ENCODE measurements at regions not wholly inside any gene's neighbourhood (a gene's known extent, or its start where the extent isn't known, plus 50 kb on each side); places are given as distances from the start of the nearest gene placed in this dataset.

DNA sequence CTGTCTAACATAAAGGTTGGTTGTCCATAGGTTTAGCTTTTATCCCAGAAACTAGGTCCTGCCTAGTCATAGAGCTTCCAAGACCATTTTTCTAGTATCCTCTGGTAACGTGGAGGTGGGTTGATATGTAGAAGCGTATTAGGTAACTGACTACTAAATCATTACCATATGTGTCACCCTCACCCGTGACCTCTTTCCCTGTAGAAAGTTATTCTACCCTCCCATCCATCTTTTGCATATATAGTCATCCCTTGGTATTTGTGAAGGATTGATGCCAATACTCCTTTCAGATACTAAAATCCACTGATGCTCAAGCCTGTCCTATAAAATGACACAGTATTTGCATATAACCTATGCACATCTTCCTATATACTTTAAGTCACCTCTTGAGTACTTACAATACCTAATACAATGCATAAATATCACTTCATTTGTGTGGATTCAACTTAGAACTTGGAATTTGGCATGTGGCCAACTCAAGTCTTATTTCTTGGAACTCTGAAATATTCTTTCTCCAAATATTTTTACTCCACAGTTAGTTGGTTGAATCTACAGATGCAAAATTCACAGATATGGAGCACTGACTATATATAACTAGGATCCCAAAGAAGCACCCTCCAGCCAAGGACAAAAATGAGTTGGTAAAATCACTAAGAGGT lies 497.0 kb upstream of the TENM4 start:
- Histone ChIP-seq H3K79me2 (ENCODE audit: insufficient read depth, low read length) (no peaks in the 10 kb centered on the region), H3K27ac (ENCODE audit: extremely low read length, insufficient read depth, low read length) (no peak overlapping the region), H2AFZ (ENCODE audit: low read length) (no peak overlapping the region), H3K27me3 (ENCODE audit: control insufficient read depth in 1 of 2, insufficient read depth in 2 of 2, low read length in 2 of 2) (no peaks in the 10 kb centered on the region), H3K36me3 (replicated peaks in 1 of 2; ENCODE audit: control insufficient read depth in 1 of 2, insufficient read depth in 2 of 2, low read length in 2 of 2) (no peaks in the 10 kb centered on the region), H3K9me3 (ENCODE audit: low read length) (no peaks in the 10 kb centered on the region), H3K4me1 (ENCODE audit: insufficient read depth, low read length) (no peaks in the 10 kb centered on the region), H3K4me2 (ENCODE audit: low read depth, low read length) (no peak overlapping the region), H4K20me1 (ENCODE audit: insufficient read depth, low read length) (no peaks in the 10 kb centered on the region), H3K4me3 (replicated peaks in 1 of 3; ENCODE audit: insufficient read depth in 1 of 3, low read depth in 2 of 3, low read length in 3 of 3) (no peak overlapping the region), H3K9ac (ENCODE audit: insufficient read depth, low read depth, low read length) (no peak overlapping the region)
- in situ Hi-C loops (cut with HindIII; ENCODE audit: extremely low pct_ligation_motif_present, low pct_unique_long_range_greater_than_20kb) (no loop called here), intact Hi-C loops (cut with micrococcal nuclease; ENCODE audit: unreplicated experiment) (no loop called here)
- ChIA-PET CTCF (ENCODE audit: low intra/inter-chr PET ratio, low total read pairs) (no interaction called here), POLR2A (no interaction called here)
- DNase-seq (ENCODE audit: low spot score): no peak
- TF ChIP-seq ZNF354B (CRISPR knock-in tag; IDR thresholded peaks at IDR 0.05) (no peak), ZNF317 (CRISPR knock-in tag; IDR thresholded peaks at IDR 0.05) (no peak), ZNF605 (CRISPR knock-in tag; IDR thresholded peaks at IDR 0.05) (no peak)
- WGBS (ENCODE audit: low lambda C conversion rate): 8% methylated on average over 3 of the region's 3 CpGs
- BruUV-seq (replicated peaks): no TSS peak
- FAIRE-seq: no peak
- no peak for ATAC-seq

DNA sequence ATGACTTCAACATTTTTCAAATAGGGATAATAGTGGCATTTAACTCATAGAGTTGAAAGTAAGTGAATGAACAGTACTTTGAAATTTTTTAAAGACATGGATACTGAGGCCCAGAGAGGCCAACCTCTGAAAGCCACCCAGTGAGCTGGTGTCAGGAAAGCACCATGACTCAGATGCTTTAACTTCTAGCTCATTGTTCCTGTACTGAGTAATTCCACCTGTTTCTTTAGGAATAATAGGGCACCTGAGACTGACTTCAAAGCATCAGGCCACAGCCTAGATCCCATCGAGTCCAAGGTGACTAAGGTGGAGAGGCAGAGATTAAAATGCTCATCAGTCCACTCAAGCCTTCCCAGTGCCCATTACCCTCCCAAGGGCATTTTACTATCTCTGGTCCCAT lies 491.8 kb upstream of the TENM4 start:
- FAIRE-seq: no peak
- TF ChIP-seq NR2C2 (CRISPR knock-in tag; IDR thresholded peaks at IDR 0.05; ENCODE audit: borderline replicate concordance): no peak
- TF ChIP-seq, protein P1, sequence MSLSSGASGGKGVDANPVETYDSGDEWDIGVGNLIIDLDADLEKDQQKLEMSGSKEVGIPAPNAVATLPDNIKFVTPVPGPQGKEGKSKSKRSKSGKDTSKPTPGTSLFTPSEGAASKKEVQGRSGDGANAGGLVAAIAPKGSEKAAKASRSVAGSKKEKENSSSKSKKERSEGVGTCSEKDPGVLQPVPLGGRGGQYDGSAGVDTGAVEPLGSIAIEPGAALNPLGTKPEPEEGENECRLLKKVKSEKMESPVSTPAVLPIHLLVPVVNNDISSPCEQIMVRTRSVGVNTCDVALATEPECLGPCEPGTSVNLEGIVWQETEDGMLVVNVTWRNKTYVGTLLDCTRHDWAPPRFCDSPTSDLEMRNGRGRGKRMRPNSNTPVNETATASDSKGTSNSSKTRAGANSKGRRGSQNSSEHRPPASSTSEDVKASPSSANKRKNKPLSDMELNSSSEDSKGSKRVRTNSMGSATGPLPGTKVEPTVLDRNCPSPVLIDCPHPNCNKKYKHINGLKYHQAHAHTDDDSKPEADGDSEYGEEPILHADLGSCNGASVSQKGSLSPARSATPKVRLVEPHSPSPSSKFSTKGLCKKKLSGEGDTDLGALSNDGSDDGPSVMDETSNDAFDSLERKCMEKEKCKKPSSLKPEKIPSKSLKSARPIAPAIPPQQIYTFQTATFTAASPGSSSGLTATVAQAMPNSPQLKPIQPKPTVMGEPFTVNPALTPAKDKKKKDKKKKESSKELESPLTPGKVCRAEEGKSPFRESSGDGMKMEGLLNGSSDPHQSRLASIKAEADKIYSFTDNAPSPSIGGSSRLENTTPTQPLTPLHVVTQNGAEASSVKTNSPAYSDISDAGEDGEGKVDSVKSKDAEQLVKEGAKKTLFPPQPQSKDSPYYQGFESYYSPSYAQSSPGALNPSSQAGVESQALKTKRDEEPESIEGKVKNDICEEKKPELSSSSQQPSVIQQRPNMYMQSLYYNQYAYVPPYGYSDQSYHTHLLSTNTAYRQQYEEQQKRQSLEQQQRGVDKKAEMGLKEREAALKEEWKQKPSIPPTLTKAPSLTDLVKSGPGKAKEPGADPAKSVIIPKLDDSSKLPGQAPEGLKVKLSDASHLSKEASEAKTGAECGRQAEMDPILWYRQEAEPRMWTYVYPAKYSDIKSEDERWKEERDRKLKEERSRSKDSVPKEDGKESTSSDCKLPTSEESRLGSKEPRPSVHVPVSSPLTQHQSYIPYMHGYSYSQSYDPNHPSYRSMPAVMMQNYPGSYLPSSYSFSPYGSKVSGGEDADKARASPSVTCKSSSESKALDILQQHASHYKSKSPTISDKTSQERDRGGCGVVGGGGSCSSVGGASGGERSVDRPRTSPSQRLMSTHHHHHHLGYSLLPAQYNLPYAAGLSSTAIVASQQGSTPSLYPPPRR (CRISPR knock-in tag; IDR thresholded peaks at IDR 0.05; ENCODE audit: borderline replicate concordance): no peak
- no peak for TF ChIP-seq ISL2 (CRISPR knock-in tag; IDR thresholded peaks at IDR 0.05)
- TF ChIP-seq, protein P2, sequence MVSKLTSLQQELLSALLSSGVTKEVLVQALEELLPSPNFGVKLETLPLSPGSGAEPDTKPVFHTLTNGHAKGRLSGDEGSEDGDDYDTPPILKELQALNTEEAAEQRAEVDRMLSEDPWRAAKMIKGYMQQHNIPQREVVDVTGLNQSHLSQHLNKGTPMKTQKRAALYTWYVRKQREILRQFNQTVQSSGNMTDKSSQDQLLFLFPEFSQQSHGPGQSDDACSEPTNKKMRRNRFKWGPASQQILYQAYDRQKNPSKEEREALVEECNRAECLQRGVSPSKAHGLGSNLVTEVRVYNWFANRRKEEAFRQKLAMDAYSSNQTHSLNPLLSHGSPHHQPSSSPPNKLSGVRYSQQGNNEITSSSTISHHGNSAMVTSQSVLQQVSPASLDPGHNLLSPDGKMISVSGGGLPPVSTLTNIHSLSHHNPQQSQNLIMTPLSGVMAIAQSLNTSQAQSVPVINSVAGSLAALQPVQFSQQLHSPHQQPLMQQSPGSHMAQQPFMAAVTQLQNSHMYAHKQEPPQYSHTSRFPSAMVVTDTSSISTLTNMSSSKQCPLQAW (CRISPR knock-in tag; IDR thresholded peaks at IDR 0.05): no peak
- TF ChIP-seq RAD51 (IDR thresholded peaks at IDR 0.05; ENCODE audit: borderline replicate concordance): no peak
- TF ChIP-seq ZNF614 (CRISPR knock-in tag; IDR thresholded peaks at IDR 0.05; ENCODE audit: borderline replicate concordance): no peak
- no peak for TF ChIP-seq ZMYM4 (CRISPR knock-in tag; IDR thresholded peaks at IDR 0.05)
- no peak for TF ChIP-seq SATB2 (CRISPR knock-in tag; IDR thresholded peaks at IDR 0.05)
- TF ChIP-seq MIER2 (CRISPR knock-in tag; IDR thresholded peaks at IDR 0.05): no peak
- TF ChIP-seq, protein P3, sequence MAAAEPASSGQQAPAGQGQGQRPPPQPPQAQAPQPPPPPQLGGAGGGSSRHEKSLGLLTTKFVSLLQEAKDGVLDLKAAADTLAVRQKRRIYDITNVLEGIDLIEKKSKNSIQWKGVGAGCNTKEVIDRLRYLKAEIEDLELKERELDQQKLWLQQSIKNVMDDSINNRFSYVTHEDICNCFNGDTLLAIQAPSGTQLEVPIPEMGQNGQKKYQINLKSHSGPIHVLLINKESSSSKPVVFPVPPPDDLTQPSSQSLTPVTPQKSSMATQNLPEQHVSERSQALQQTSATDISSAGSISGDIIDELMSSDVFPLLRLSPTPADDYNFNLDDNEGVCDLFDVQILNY (CRISPR knock-in tag; conservative IDR thresholded peaks at IDR 0.05): no peak

More for the DNA sequence above, 491.8 kb upstream of the TENM4 start:
- 0% methylated on average over 1 of the region's 1 CpG for WGBS (ENCODE audit: low lambda C conversion rate)
- no peaks in the 10 kb centered on the region for H4K20me1 ChIP-seq (ENCODE audit: insufficient read depth, low read length)
- no peaks in the 10 kb centered on the region for H3K36me3 ChIP-seq (replicated peaks in 1 of 2; ENCODE audit: control insufficient read depth in 1 of 2, insufficient read depth in 2 of 2, low read length in 2 of 2)
- DNase-seq (ENCODE audit: low spot score) (no peak), ATAC-seq (no peak)
- no TSS peak for BruUV-seq (replicated peaks)
- in situ Hi-C loops (cut with HindIII; ENCODE audit: extremely low pct_ligation_motif_present, low pct_unique_long_range_greater_than_20kb): no loop called here
- H3K9ac ChIP-seq (ENCODE audit: insufficient read depth, low read depth, low read length): no peak overlapping the region
- no peaks in the 10 kb centered on the region for H3K79me2 ChIP-seq (ENCODE audit: insufficient read depth, low read length)
- POLR2A ChIA-PET: no interaction called here
- no peak overlapping the region for H2AFZ ChIP-seq (ENCODE audit: low read length)
- intact Hi-C loops (cut with micrococcal nuclease; ENCODE audit: unreplicated experiment): no loop called here
- CTCF ChIA-PET (ENCODE audit: low intra/inter-chr PET ratio, low total read pairs): no interaction called here
- no peak overlapping the region for H3K4me3 ChIP-seq (replicated peaks in 1 of 3; ENCODE audit: insufficient read depth in 1 of 3, low read depth in 2 of 3, low read length in 3 of 3)
- no peak overlapping the region for H3K27ac ChIP-seq (ENCODE audit: extremely low read length, insufficient read depth, low read length)
- H3K4me1 ChIP-seq (ENCODE audit: insufficient read depth, low read length): no peaks in the 10 kb centered on the region
- no peaks in the 10 kb centered on the region for H3K9me3 ChIP-seq (ENCODE audit: low read length)
- no peaks in the 10 kb centered on the region for H3K27me3 ChIP-seq (ENCODE audit: control insufficient read depth in 1 of 2, insufficient read depth in 2 of 2, low read length in 2 of 2)
- H3K4me2 ChIP-seq (ENCODE audit: low read depth, low read length): no peak overlapping the region
